ENCODE measurements at regions not wholly inside any gene's neighbourhood (a gene's known extent, or its start where the extent isn't known, plus 50 kb on each side); places are given as distances from the start of the nearest gene placed in this dataset.

DNA sequence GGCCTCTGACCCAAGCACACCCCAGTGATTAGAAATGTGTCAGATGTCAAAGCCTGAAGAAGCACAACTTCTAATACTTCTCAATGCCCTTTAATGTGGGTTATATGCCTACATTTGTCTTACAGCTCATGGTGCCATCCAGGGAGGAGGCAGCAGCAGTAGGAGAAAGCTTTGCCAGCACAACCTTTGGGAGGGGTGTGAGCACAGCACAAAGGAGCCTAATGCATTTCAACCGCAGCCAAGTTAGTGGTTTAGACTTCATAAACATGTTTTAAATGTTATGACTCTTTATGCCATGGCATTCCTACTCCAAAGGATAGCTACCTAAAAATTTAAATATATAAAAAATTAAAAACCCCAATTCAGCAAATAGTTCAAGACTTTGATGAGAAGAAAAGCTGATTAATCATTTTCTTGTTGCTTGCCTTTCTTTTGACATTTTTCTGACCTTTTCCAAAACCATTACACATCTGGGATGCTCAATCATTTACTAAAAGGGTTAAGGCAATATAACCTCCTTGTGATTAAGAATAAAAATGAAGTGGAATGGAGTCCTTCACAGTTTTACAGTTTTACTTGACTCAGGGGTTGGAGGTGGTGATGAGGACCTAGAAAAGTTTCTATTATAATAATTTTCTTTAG, 142.7 kb downstream of the DLEU7 start:
- FAIRE-seq = no peak
- DNase-seq (ENCODE audit: low spot score) = no peak

DNA sequence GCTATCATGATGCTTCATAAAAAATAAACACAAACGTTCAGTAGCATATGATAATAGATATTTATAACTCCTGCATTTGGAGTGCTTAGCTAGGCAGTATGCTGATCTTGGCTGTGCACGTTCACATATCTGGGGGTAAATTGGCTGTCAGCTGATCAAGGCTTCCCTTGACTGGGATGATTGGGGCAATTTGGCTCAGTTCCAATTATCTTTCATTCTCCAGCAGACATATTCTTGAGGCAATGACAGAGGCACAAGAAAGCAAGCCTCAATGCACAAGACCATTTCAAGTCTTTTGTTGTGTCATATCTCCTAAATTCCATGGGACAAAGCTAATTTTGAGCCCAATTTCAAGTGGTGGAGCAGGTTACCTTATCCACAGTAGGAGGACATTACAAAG, 142.0 kb downstream of the DLEU7 start:
- FAIRE-seq (no peak), DNase-seq (ENCODE audit: low spot score) (no peak)

DNA sequence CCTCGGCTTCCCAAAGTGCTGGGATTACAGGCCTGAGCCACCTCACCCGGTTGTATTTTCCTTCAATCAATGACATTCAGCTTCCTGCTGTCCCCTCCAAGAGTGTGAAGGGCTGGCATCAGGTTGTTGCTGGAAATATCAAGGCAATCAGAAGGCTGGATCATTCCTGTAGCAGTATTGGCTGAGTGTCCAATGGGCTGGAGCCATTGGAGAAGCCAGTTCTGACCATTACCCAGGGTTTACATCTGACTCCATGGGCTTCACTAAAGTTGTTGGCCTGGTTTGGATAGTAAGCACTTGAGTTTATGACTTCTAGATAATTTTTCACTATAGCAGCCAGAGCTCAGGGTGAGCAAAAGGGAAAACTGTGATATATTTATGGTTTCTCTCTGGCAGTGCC, 137.0 kb downstream of the DLEU7 start:
- DNase-seq (ENCODE audit: low spot score) (no peak), FAIRE-seq (no peak)

DNA sequence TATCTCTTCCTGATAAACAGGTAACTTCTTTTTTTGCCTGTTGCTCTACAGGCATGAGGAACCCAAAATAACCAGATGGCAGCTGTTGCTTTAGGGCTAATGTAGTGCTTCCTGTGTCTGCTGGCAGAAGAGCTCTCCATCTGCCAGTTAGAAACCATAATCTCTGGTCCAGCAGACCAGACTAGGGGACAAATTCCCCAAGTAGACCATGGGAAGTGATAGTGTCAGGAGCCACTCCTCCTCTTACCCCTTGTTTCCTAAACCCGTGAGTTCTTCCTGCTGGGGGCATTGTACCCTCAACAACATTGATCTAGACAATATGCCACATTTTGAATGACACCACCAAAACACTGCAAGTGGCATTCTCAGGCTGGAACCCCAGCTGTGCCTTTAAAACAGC, 135.9 kb downstream of the DLEU7 start:
- DNase-seq (ENCODE audit: low spot score) = no peak

DNA sequence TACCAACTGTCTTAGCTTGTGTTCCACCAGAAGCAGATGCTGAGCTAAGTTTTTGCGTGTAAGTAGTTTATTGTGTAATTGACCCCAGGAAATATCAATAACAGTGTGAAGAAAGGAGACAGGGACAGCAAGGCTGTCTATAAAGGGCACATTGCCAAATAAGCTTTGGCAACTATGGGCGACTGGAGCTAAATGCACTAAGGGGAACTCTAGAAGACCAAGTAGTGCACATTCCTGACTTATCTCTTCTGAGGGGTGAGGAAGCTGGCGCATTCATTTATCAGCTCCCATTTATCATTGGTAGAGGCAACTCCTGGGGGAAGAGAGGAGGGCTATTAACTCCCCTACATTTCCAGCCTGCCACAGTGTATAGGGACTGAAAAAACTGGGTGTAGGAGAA, 135.0 kb downstream of the DLEU7 start:
- FAIRE-seq (no peak), DNase-seq (ENCODE audit: low spot score) (no peak)

More for the DNA sequence above, 135.9 kb downstream of the DLEU7 start:
- FAIRE-seq = no peak

DNA sequence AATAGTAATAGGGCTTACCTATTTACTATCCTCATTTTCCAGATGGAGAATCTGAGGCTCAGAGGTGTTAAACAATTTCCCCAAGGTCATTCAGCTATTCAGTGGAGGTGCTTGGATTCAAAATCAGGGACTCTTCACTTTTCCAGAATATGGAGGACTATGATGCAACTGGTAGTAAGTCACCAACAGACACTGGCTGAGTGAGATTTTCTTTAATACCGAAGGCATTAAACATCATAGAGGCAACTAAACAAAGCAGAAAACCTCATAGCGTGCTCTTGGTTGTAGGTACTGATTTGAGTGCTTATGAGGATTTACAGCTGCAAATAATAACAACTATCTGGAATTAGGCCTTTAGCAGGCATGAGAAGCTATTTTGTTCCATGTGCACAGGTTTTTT, 134.4 kb downstream of the DLEU7 start:
- DNase-seq (ENCODE audit: low spot score) = no peak
- no peak for FAIRE-seq

DNA sequence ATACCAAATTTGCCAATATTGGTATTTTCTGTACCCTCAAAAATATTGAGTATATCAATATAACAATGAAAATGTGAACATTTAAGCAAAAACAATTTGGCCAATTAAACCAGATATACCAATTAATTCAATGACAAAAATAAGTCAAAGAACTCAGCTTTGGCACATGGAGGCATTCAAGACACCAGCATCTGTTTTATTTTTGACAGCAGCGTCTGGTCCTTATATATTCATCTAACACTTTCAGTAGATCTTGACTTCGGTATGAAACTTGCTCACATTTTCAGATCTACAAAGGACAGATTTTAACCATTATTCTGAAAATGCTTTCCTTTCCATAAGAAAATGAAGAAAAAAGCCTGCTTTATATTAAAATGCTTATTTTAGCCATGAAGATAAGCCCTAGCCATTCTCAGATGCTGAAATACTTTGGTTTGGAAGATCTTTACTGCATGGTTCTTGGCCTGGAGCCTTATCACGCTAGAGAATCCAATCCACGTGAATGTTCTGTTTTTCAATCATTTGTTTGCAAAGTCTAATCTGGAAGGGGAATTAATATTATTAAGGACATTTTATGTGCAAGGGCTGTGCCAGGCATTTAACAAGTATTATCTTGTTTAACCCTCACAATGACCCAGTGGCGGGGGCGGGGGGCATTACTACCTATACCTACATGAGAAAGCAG, 132.2 kb downstream of the DLEU7 start:
- FAIRE-seq (no peak), DNase-seq (ENCODE audit: low spot score) (no peak)

DNA sequence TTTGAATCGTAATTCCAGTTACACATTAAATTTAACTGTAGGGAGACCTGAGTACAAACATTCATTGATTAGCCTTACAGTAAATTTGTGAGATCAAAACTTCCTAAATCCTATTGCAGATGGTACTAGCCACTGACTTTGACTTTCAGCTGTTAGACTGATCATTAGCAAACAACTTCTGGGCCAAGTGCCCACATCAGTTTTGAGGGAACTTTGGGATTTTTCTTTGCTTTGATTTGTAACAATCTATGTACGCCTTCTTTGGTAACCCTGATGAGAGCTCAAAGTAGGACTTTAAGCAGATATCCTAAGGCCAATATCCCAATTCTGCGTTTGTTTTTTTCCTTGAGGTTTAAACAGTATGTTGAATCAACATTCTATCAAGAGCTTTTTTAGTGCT, 131.5 kb downstream of the DLEU7 start:
- FAIRE-seq (no peak), DNase-seq (ENCODE audit: low spot score) (no peak)

DNA sequence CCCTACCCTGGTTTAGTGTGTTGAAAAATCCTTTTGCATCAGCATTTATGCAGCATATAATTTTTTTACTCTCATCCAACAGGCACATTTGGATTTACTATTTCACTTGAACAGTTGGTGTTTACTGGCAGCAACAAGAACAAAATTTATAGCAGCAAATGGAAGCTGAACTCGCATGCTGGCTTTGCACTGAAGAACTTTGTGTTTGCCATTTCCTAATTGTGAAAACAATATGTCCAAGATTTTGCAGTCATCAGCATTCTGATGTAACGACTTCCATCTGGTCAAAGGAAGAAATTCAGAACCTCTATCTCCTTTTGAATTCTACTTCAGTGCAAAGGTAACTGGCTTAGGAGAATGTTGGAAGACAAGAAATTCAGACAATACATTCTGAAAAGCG, 131.0 kb downstream of the DLEU7 start:
- no peak for FAIRE-seq
- DNase-seq (ENCODE audit: low spot score) = no peak

DNA sequence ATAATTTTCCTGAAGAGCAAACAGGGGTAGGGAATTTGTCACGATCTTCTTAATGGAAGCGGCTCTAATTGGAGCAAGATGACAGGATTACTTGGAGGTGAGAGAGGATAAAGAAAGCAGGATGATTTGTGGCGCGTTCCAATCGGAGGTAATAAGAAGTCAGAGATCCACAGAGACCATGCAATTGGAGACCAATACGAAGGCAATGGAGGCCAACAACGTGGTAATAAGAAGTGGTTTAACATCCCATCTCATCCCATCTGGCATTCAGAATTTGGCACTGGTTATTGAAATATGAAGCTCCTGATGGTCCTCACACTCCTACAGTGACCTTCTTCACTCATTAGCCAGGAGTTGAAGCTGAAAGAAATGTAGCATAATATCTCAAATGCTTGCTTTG, 130.6 kb downstream of the DLEU7 start:
- FAIRE-seq = no peak
- no peak for DNase-seq (ENCODE audit: low spot score)

DNA sequence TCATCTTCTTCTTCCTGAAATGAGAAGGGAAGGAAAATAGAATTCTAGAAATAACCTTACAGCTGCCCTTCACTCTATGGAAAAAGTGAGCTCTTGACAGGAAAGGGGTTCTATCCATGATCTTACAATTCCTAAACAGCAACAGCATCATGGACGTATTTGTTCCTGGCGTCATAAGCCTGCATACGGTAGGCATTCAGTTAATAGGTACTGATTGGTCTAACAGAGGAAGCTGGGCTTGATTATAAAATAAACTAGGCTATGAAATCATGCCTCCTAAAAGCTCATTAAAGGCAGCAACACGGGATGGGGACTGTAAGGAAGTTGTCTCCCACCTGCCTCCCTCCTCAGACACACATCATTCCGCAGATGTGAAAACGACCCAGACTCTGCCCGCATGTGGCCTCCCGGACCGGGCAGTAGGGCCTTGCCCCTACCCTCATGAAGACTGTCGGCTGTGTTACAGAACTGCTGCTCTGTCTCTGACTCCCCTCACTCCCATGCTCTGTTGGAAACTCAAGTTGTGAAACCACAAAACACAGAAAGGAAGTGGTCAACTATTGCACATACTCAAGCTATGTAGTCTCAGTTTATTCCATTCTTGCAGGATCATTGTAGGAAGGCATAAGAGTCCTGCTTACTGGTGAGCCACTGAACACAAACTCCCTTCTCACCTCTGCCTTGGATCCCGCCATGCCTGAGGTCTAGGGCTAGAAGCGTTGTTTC, 129.8 kb downstream of the DLEU7 start:
- FAIRE-seq = no peak
- peak; percentile 44 for DNase-seq (ENCODE audit: low spot score)

DNA sequence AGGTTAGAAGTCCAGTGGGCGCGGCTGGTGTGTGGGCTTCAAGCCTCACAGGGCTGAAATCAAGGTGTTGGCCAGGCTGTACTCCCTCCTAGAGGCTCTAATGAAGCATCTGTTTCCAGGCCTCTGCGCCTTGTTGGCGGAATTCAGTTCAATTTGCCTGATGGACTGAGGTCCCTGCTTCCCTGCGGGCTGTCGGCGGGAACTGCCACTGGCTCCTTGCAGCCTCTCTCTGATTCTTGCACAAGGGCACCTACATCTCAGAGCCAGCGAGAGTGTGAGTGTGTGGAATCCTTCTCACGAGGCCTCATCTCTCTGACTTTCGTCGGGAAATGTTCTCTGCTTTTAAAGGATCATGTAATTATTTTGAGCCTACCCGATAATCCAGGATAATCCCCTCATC, 128.6 kb downstream of the DLEU7 start:
- FAIRE-seq (no peak), DNase-seq (ENCODE audit: low spot score) (no peak)

DNA sequence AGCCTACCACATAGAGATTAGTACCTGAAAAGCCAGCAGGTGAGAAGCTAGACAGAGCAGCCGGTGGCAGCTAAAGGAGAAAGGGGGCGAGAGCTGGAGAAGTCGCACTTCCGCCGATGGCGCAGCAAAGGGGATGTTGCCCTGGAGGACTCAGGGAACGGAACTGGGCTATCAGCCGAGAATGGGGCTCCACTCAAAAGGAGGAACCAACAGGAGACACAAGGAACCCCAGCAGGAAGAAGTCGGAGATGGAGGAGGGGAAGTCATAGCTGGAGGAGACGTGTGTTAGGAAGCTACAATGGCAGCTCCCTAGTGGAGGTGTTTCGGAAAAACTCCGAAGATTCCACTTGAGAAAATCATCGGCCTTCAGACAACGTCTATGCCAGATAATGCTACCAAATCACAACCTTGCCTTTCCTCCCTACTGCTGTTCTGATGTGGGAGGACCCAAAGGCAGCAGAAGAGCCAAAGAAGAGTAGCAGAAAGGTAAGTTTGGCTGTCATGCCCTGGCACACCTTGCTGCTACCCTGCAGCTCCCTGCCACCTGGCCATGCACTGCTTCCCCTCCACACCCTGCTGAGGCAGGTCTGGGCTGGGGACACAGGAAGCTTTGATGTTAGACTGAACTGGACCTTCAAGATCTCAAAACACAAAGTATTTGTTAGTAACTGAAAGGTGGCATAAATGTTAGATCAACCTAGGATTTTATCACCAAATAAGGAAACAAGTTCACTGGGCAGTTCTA, 127.9 kb downstream of the DLEU7 start:
- DNase-seq (ENCODE audit: low spot score) (no peak), FAIRE-seq (no peak)

DNA sequence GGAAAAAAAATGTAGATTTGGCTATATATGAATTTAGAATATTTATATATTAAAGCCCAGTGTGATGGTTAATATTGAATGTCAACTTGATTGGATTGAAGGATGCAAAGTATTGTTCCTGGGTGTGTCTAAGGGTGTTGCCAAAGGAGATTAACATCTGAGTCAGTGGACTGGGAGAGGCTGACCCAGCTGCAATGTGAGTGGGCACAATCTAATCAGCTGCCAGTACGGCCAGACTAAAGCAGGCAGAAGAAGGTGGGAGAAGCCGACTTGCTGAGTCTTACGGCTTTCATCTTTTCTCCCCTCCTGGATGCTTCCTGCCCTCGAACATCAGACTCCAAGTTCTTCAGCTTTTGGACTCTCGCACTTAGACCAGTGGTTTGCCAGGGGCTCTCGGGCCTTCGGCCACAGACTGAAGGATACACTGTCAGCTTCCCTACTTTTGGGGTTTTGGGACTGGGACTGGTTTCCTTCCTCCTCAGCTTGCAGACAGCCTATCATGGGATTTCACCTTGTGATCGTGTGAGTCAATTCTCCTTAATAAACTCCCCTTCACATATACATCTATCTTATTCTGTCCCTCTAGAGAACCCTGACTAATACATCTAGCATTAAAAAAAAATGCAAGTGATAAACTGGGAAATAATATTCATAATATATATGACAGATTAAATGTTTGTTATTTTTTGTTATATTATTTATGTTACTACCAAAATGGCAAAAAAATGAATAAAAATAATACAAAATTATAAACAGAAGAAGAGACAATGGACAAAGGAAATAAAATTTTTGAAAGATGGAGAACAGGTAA, 122.4 kb downstream of the DLEU7 start:
- DNase-seq (ENCODE audit: low spot score) = no peak
- FAIRE-seq = no peak

DNA sequence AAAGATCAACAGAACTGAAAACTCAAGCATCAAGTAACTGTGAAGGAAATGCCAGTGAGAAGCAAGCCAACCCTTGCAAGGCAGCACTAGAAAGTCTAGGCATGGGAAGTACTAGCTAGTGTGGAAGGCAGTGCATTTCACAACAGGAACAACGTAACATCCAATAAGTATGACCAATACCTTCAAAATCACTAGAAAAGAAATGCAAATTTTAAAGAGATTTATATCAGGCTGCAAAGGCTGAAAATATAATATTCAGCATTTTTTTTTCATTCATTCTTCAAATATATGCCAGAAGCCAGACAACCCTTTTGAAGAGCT, 121.9 kb downstream of the DLEU7 start:
- DNase-seq (ENCODE audit: low spot score) (no peak), FAIRE-seq (no peak)

DNA sequence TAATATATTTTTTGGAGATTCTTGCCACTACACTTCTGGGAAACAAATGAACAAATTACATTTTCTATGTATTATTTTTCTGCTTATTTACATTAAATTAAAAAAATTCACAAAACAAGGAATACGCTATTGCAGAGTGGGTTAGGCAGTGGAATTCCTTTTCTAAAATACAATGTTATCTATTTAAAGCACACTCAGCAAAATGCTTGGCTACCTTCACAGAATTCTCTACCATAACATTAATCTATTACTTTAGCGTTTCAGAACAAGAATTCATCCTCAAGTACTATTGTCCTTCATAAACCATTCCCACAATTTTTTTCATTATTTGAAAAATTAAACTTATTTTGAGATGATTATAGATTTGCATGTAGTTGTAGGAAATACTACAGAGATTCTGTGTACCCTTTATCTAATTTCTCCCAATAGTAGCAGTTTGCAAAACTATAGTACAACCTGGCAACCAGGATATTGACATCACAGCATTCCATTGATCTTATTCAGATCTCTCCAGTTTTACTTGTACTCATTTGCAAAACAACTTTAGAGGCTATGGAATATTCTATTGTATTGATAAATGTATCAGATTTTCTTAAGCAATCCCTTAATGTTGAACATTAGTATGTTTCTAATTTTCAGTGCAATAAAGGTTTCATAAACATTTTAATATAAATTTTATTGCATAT, 120.9 kb downstream of the DLEU7 start:
- FAIRE-seq (no peak), DNase-seq (ENCODE audit: low spot score) (no peak)

DNA sequence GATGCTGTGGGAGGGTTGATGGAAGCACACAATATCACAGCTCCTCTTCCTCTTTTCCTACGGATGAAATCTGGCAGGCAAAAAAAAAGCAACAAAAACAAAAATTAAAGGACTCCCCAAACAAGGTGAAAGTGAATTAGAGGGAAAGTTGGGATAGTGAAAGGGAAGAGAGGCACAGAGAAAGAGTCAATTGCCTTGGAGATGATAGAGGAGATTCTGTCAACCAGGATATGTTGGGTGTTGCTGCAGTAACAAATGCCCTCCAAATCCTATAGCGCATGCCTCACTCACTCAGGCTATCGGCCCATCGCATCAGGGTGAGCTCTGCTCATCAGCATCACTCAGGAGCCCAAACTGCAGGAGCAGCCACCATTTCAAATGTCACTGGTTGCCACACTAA, 119.1 kb downstream of the DLEU7 start:
- DNase-seq (ENCODE audit: low spot score) (no peak), FAIRE-seq (no peak)

DNA sequence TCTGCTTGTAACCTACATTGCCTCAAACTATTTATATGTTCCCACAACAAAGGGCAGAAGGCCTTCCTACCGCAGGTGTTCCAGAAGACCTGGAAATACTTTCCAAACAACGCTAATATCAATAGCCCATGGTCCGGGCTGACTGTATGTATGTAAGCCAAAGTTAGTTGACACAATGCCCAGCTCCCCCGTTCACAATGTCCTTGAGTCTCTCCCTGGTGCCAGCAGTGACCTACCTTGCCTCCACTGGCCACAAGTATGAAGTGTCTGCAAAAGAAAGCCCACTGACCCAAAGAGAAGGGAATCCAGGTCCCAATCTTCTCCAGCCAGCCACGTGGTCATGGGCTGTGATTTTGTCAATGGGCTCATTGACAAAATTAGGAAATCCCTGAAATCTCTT, 118.6 kb downstream of the DLEU7 start:
- FAIRE-seq = no peak

DNA sequence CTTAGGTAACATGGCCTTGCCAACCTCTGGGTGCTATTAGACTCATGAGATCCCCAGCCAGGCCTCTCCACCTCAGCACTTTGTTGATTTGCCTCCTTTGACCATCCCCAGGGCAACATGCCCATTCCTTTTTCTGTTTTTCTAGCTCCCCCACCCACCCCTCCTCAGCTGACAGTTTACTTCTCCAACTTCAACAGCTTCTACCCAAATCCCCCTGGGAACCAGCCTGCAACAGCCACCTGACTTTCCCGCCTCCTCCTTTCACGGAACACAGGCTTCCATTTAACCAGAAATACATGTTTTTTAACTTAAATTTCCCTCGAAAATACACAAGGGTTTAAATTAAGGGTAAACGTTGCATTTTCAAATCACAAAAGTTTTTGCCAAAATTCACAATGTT, 117.3 kb downstream of the DLEU7 start:
- no peak for DNase-seq (ENCODE audit: low spot score)
- FAIRE-seq = no peak

More for the DNA sequence above, 118.6 kb downstream of the DLEU7 start:
- DNase-seq (ENCODE audit: low spot score) = no peak

DNA sequence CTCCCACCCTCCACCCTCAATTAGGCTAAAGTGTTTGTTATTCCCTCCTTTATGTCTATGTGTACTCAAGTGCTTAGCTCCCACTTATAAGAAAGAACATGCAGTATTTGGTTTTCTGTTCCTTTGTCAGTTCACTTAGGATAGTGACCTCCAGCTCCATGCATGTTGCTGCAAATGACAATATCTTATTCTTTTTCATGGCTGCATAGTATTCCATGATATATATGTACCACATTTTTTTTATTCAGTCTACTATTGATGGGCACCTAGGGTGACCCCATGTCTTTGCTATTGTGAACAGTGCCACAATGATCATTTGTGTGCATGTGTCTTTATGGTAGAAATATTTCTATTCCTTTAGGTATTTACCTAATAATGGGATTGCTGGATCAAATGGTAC, 114.3 kb downstream of the DLEU7 start:
- FAIRE-seq = no peak
- no peak for DNase-seq (ENCODE audit: low spot score)
